NB4 (cell line): ENCODE measurements at regions not wholly inside any gene's neighbourhood (a gene's known extent, or its start where the extent isn't known, plus 50 kb on each side); places are given as distances from the start of the nearest gene placed in this dataset.

Experiments used
- CTCF ChIP-seq: IDR thresholded peaks from one replicate; pipeline ENCODE4 v1.5.1; 2012; ENCODE audit warnings: low read depth, low read length
- MAX ChIP-seq: IDR thresholded peaks from 2 replicates; pipeline ENCODE4 v1.6.1; 2011; ENCODE audit warnings: low read depth, low read length
- MYC ChIP-seq: IDR thresholded peaks from 2 replicates; pipeline ENCODE4 v1.6.1; 2011; ENCODE audit warnings: low read depth, low read length
- POLR2A ChIP-seq: IDR thresholded peaks from 2 replicates; pipeline ENCODE4 v1.6.1; 2011; ENCODE audit warnings: mild to moderate bottlenecking; ENCODE audit not compliant: insufficient read length; ENCODE audit errors: extremely low read depth

- TF ChIP-seq POLR2A (no peak), CTCF (no peak), MYC (no peak), MAX (no peak)
Observed at GRCh38 chr4:77263247-77263646, 106.2 kb downstream of the CCNG2 start.
